IMR-90 (cell line): ENCODE measurements at regions not wholly inside any gene's neighbourhood (a gene's known extent, or its start where the extent isn't known, plus 50 kb on each side); places are given as distances from the start of the nearest gene placed in this dataset.

Source experiments
- ATAC-seq: fragments of 200-7000 bp; cut with Tn5 transposase; 2 replicates; pipeline ENCODE4 v1.9.1; 2020; ENCODE audit warnings: low read depth, mild to moderate bottlenecking, moderate library complexity
- BruUV-seq: library from RNA; stranded (reverse); fragments of 400-500 nt; replicated peaks from 2 replicates; lab custom pipeline; 2021; lab: Mats Ljungman, UMichigan
- CTCF ChIA-PET: fragments of 300-600 bp; formaldehyde crosslinking; extraction: SDS; loops from one replicate; lab custom pipeline; 2021; ENCODE audit warnings: antibody characterized with exemption; lab: Yijun Ruan, JAX
- POLR2A ChIA-PET: fragments of 300-600 bp; sonication (Branson Sonifier 250); formaldehyde crosslinking; loops from one replicate; lab custom pipeline; 2022; ENCODE audit warnings: antibody characterized with exemption; ENCODE audit not compliant: unreplicated experiment; lab: Charles Lee
- DNase-seq: peaks from one replicate; pipeline ENCODE4 v3.0.0; 2013
- H2AFZ ChIP-seq: replicated peaks from 2 replicates; pipeline ENCODE3; 2013; ENCODE audit warnings: low read length, mild to moderate bottlenecking; ENCODE audit not compliant: poor library complexity
- H2AK5ac ChIP-seq: 2 replicates; pipeline ENCODE4 v1.6.1; 2013; ENCODE audit warnings: low read depth, low read length, inconsistent platforms
- H2AK9ac ChIP-seq: replicated peaks from 2 replicates; pipeline ENCODE3; 2013; ENCODE audit warnings: mild to moderate bottlenecking, low read depth, low read length, moderate library complexity; ENCODE audit not compliant: poor library complexity
- H2BK120ac ChIP-seq: 2 replicates; pipeline ENCODE4 v1.6.1; 2013; ENCODE audit warnings: low read depth, low read length, inconsistent platforms
- H2BK15ac ChIP-seq: 3 replicates; pipeline ENCODE4 v1.6.1; 2013; ENCODE audit warnings: low read depth, low read length, inconsistent platforms
- H2BK20ac ChIP-seq: 2 replicates; pipeline ENCODE4 v1.6.1; 2013; ENCODE audit warnings: low read depth, mild to moderate bottlenecking, inconsistent platforms, low read length, moderate library complexity
- H2BK5ac ChIP-seq: 2 replicates; pipeline ENCODE4 v1.6.1; 2013; ENCODE audit warnings: mild to moderate bottlenecking, low read depth, low read length, inconsistent platforms; ENCODE audit not compliant: poor library complexity, severe bottlenecking
- H3K14ac ChIP-seq: replicated peaks from 2 replicates; pipeline ENCODE4 v1.6.1; 2013; ENCODE audit warnings: low read depth, low read length, inconsistent platforms
- H3K18ac ChIP-seq: 2 replicates; pipeline ENCODE4 v1.6.1; 2013; ENCODE audit warnings: low read depth, low read length, control low read depth
- H3K23ac ChIP-seq: 2 replicates; pipeline ENCODE4 v1.6.1; 2013; ENCODE audit warnings: low read depth, low read length, inconsistent platforms
- H3K27ac ChIP-seq: 2 replicates; pipeline ENCODE4 v1.5.1; 2013; ENCODE audit warnings: mild to moderate bottlenecking, control low read depth, low read length; ENCODE audit not compliant: insufficient read depth
- H3K27me3 ChIP-seq: 2 replicates; pipeline ENCODE4 v1.6.1; 2013; ENCODE audit warnings: low read length; ENCODE audit not compliant: control insufficient read depth, insufficient read depth
- H3K36me3 ChIP-seq: 2 replicates; pipeline ENCODE4 v1.6.1; 2013; ENCODE audit warnings: low read length, mixed read lengths; ENCODE audit not compliant: control insufficient read depth, insufficient read depth
- H3K4ac ChIP-seq: 2 replicates; pipeline ENCODE4 v1.6.1; 2013; ENCODE audit warnings: low read depth, low read length, inconsistent platforms
- H3K4me1 ChIP-seq: 2 replicates; pipeline ENCODE4 v1.6.1; 2013; ENCODE audit warnings: low read length, mixed read lengths; ENCODE audit not compliant: control insufficient read depth, insufficient read depth
- H3K4me2 ChIP-seq: 2 replicates; pipeline ENCODE4 v1.6.1; 2013; ENCODE audit warnings: low read depth, mild to moderate bottlenecking, control low read depth, low read length, moderate library complexity
- H3K4me3 ChIP-seq: 2 replicates; pipeline ENCODE4 v1.5.1; 2013; ENCODE audit warnings: low read depth, mild to moderate bottlenecking, control low read depth, low read length, moderate library complexity; ENCODE audit not compliant: insufficient read depth
- H3K56ac ChIP-seq: 2 replicates; pipeline ENCODE4 v1.6.1; 2013; ENCODE audit warnings: low read length, inconsistent platforms; ENCODE audit not compliant: insufficient read depth; ENCODE audit errors: extremely low read depth
- H3K79me1 ChIP-seq, 2 experiments: 2 replicates each; pipeline ENCODE4 v1.6.1; 2013; ENCODE audit warnings: low read length in 2 of 2, inconsistent platforms in 1 of 2, low read depth in 1 of 2
- H3K9ac ChIP-seq: 2 replicates; pipeline ENCODE4 v1.6.1; 2013; ENCODE audit warnings: low read depth, low read length, control low read depth
- H3K9me1 ChIP-seq: 2 replicates; pipeline ENCODE4 v1.6.1; 2013; ENCODE audit warnings: low read length, inconsistent platforms; ENCODE audit not compliant: insufficient read depth
- H3K9me3 ChIP-seq: 2 replicates; pipeline ENCODE4 v1.6.1; 2013; ENCODE audit warnings: low read length; ENCODE audit not compliant: control insufficient read depth, insufficient read depth
- H4K20me1 ChIP-seq: 2 replicates; pipeline ENCODE4 v1.6.1; 2013; ENCODE audit warnings: low read length, inconsistent platforms; ENCODE audit not compliant: insufficient read depth
- H4K5ac ChIP-seq: 2 replicates; pipeline ENCODE4 v1.6.1; 2013; ENCODE audit warnings: mild to moderate bottlenecking, low read depth, low read length, control low read depth
- H4K8ac ChIP-seq, 2 experiments: 2 replicates each; pipeline ENCODE4 v1.6.1; 2013; ENCODE audit warnings: low read depth in 2 of 2, low read length in 2 of 2, control low read depth in 1 of 2, inconsistent platforms in 1 of 2
- H4K91ac ChIP-seq: 2 replicates; pipeline ENCODE4 v1.6.1; 2013; ENCODE audit warnings: low read depth, low read length, inconsistent platforms; ENCODE audit not compliant: insufficient read depth
- BHLHE40 ChIP-seq: fragments of 150-350 bp; IDR thresholded peaks from 2 replicates; pipeline ENCODE4 v1.6.1; 2016; ENCODE audit warnings: mild to moderate bottlenecking, low read depth, low read length
- CEBPB ChIP-seq: IDR thresholded peaks from 2 replicates; pipeline ENCODE4 v1.6.1; 2012; ENCODE audit warnings: low read depth, low read length, improper control_type of control experiment
- FOS ChIP-seq: fragments of 150-350 bp; IDR thresholded peaks from 2 replicates; pipeline ENCODE4 v1.6.1; 2016; ENCODE audit warnings: low read depth, low read length
- MAFK ChIP-seq: IDR thresholded peaks from 2 replicates; pipeline ENCODE4 v1.6.1; 2012; ENCODE audit warnings: low read depth, low read length, improper control_type of control experiment
- MAZ ChIP-seq: IDR thresholded peaks from 2 replicates; pipeline ENCODE4 v1.6.1; 2012; ENCODE audit warnings: low read depth, mild to moderate bottlenecking, low read length, improper control_type of control experiment, moderate library complexity, borderline replicate concordance
- MXI1 ChIP-seq: IDR thresholded peaks from 2 replicates; pipeline ENCODE4 v1.6.1; 2012; ENCODE audit warnings: low read depth, mild to moderate bottlenecking, low read length, moderate library complexity, borderline replicate concordance
- POLR2A ChIP-seq: IDR thresholded peaks from 2 replicates; pipeline ENCODE4 v1.6.1; 2012; ENCODE audit warnings: mild to moderate bottlenecking, low read depth, low read length
- RCOR1 ChIP-seq: IDR thresholded peaks from 2 replicates; pipeline ENCODE4 v1.6.1; 2012; ENCODE audit warnings: mild to moderate bottlenecking, low read length, improper control_type of control experiment; ENCODE audit not compliant: insufficient replicate concordance
- WGBS, 2 experiments: methylation state at CpG; one replicate each; pipeline versions ENCODE4 v1.1.5 to v1.1.7; 2013; ENCODE audit warnings: missing lambda C conversion rate in 2 of 2; ENCODE audit not compliant: insufficient read length in 1 of 2; ENCODE audit errors: extremely low coverage in 2 of 2; 5-methylcytosine and 5-hydroxymethylcytosine counted together
- dilution Hi-C: fragments of 300-500 bp; cut with HindIII; formaldehyde crosslinking; loops from one replicate; pipeline ENCODE4 v1.14.3; 2018; ENCODE audit warnings: low sequenced_read_pairs; ENCODE audit not compliant: unreplicated experiment
- in situ Hi-C: fragments of 300-500 bp; cut with MboI; formaldehyde crosslinking; loops from 3 replicates; pipeline ENCODE4 v1.14.3; 2019; ENCODE audit warnings: low sequenced_read_pairs, inconsistent platforms, mixed read lengths
- intact Hi-C: fragments of 100-400 bp; cut with micrococcal nuclease; formaldehyde crosslinking; loops from 2 replicates; pipeline ENCODE4 v1.10.0; 2022
- TF ChIP-seq, protein P1 (sequence below): fragments of 150-350 bp; IDR thresholded peaks from 2 replicates; pipeline ENCODE4 v1.6.1; 2016; ENCODE audit warnings: low read depth, mild to moderate bottlenecking, low read length, moderate library complexity, borderline replicate concordance
- TF ChIP-seq, protein P2 (sequence below): fragments of 150-350 bp; IDR thresholded peaks from 2 replicates; pipeline ENCODE4 v1.6.1; 2017; ENCODE audit warnings: mild to moderate bottlenecking, antibody characterized with exemption, low read length, low read depth
- TF ChIP-seq, protein P3 (sequence below): conservative IDR thresholded peaks from 2 replicates; pipeline ENCODE4 v1.5.1; 2012; ENCODE audit warnings: mild to moderate bottlenecking, low read depth, low read length, improper control_type of control experiment

DNA sequence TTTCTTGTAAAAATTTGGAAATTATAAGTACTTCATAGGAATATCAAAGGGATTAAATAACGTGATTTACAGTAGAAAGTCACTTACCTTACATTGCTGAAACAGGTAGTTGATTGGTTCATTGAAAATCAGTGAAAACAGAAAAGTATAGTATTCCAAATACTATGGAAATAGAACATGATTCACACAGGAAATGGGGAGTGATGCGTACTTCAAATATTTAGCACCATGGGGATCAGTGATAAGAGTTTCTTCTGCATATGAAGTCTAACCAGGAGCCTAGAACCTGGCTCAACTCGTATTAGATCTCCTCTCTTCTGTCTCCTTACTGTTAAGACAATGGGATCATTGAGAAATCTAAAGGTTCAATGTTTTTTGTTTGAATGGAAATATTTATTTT is 133.3 kb downstream of the FAM174A start:
- no peaks in the 10 kb centered on the region for H3K36me3 ChIP-seq
- CTCF ChIA-PET = no interaction called here
- no peak overlapping the region; the same call in 1 of the 2 replicates for H3K4me2 ChIP-seq
- H3K9ac ChIP-seq = no peak overlapping the region
- H3K23ac ChIP-seq = no peak overlapping the region
- H4K20me1 ChIP-seq = no peaks in the 10 kb centered on the region
- H2BK20ac ChIP-seq = no peak overlapping the region
- no TSS peak for BruUV-seq
- H3K4me1 ChIP-seq = 0 out of 2 replicates have a peak, but pooled peaks cover 2% of the 10 kb centered on the region
- H3K4me3 ChIP-seq = no peak overlapping the region
- H4K5ac ChIP-seq = no peak overlapping the region
- TF ChIP-seq MXI1 (no peak), POLR2A (no peak), BHLHE40 (no peak), MAZ (no peak), MAFK (no peak), CEBPB (no peak), FOS (no peak), RCOR1 (no peak)
- TF ChIP-seq, protein P1, sequence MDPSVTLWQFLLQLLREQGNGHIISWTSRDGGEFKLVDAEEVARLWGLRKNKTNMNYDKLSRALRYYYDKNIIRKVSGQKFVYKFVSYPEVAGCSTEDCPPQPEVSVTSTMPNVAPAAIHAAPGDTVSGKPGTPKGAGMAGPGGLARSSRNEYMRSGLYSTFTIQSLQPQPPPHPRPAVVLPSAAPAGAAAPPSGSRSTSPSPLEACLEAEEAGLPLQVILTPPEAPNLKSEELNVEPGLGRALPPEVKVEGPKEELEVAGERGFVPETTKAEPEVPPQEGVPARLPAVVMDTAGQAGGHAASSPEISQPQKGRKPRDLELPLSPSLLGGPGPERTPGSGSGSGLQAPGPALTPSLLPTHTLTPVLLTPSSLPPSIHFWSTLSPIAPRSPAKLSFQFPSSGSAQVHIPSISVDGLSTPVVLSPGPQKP = no peak
- TF ChIP-seq, protein P2, sequence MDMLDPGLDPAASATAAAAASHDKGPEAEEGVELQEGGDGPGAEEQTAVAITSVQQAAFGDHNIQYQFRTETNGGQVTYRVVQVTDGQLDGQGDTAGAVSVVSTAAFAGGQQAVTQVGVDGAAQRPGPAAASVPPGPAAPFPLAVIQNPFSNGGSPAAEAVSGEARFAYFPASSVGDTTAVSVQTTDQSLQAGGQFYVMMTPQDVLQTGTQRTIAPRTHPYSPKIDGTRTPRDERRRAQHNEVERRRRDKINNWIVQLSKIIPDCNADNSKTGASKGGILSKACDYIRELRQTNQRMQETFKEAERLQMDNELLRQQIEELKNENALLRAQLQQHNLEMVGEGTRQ = no peak
- TF ChIP-seq, protein P3, sequence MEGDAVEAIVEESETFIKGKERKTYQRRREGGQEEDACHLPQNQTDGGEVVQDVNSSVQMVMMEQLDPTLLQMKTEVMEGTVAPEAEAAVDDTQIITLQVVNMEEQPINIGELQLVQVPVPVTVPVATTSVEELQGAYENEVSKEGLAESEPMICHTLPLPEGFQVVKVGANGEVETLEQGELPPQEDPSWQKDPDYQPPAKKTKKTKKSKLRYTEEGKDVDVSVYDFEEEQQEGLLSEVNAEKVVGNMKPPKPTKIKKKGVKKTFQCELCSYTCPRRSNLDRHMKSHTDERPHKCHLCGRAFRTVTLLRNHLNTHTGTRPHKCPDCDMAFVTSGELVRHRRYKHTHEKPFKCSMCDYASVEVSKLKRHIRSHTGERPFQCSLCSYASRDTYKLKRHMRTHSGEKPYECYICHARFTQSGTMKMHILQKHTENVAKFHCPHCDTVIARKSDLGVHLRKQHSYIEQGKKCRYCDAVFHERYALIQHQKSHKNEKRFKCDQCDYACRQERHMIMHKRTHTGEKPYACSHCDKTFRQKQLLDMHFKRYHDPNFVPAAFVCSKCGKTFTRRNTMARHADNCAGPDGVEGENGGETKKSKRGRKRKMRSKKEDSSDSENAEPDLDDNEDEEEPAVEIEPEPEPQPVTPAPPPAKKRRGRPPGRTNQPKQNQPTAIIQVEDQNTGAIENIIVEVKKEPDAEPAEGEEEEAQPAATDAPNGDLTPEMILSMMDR = no peak
- no peak overlapping the region for H2BK120ac ChIP-seq
- H4K8ac ChIP-seq = no peak overlapping the region
- no CpG with 5 or more reads among the region's 3 CpGs for WGBS, 2 experiments
- H2BK15ac ChIP-seq = no peak overlapping the region
- POLR2A ChIA-PET = no interaction called here
- DNase-seq (peak; percentile 48), ATAC-seq (no peak; the same call in 1 of the 2 replicates)
- H3K18ac ChIP-seq = no peak overlapping the region
- no peak overlapping the region for H2BK5ac ChIP-seq
- H2AFZ ChIP-seq = no peak overlapping the region
- H3K4ac ChIP-seq = no peak overlapping the region
- H3K14ac ChIP-seq = no peak overlapping the region
- no peak overlapping the region for H2AK5ac ChIP-seq
- in situ Hi-C loops (no loop called here), intact Hi-C loops (no loop called here), dilution Hi-C loops (no loop called here)
- no peaks in the 10 kb centered on the region for H3K27me3 ChIP-seq
- no peaks in the 10 kb centered on the region for H3K9me1 ChIP-seq
- H3K27ac ChIP-seq = no peak overlapping the region
- H3K56ac ChIP-seq = no peak overlapping the region
- H2AK9ac ChIP-seq = no peak overlapping the region
- no peaks in the 10 kb centered on the region for H3K79me1 ChIP-seq
- H3K9me3 ChIP-seq = no peaks in the 10 kb centered on the region
- no peak overlapping the region for H4K91ac ChIP-seq
